HG02610 (cell line): ENCODE measurements at regions not wholly inside any gene's neighbourhood (a gene's known extent, or its start where the extent isn't known, plus 50 kb on each side); places are given as distances from the start of the nearest gene placed in this dataset.

Source experiments
- ATAC-seq: cut with Tn5 transposase; IDR thresholded peaks from one replicate; pipeline ENCODE4 v1.9.1; 2021; ENCODE audit warnings: mild to moderate bottlenecking, moderate library complexity; ENCODE audit not compliant: unreplicated experiment

GRCh38 chr13:99862244-99862643 is 109.3 kb downstream of the ZIC5 start:
- ATAC-seq, result no peak

- no peak for ATAC-seq
Observed at GRCh38 chr13:99861771-99862170, 109.8 kb downstream of the ZIC5 start.

GRCh38 chr13:99860745-99861144 is 110.8 kb downstream of the ZIC5 start:
- no peak for ATAC-seq

- ATAC-seq, result peak; percentile 88
Observed at GRCh38 chr13:99859178-99860177, 112.1 kb downstream of the ZIC5 start.

- no peak for ATAC-seq
Observed at GRCh38 chr13:99857738-99858137, 113.8 kb downstream of the ZIC5 start.

GRCh38 chr13:99855526-99856420 is 115.8 kb downstream of the ZIC5 start:
- no peak for ATAC-seq

GRCh38 chr13:99854366-99854765 is 117.2 kb downstream of the ZIC5 start:
- ATAC-seq, result no peak

- ATAC-seq, result no peak
Observed at GRCh38 chr13:99847318-99847750, 124.2 kb downstream of the ZIC5 start.

GRCh38 chr13:99845161-99845874 is 126.2 kb downstream of the ZIC5 start:
- no peak for ATAC-seq

GRCh38 chr13:99844421-99844820 is 127.1 kb downstream of the ZIC5 start:
- ATAC-seq, result no peak

GRCh38 chr13:99843872-99844271 is 127.7 kb downstream of the ZIC5 start:
- ATAC-seq, result no peak

GRCh38 chr13:99842405-99842804 is 129.2 kb downstream of the ZIC5 start:
- ATAC-seq, result no peak

- no peak for ATAC-seq
Observed at GRCh38 chr13:99836291-99836690, 135.3 kb downstream of the ZIC5 start.

- ATAC-seq, result no peak
Observed at GRCh38 chr13:99835442-99835841, 136.1 kb downstream of the ZIC5 start.

GRCh38 chr13:99834246-99834645 is 137.3 kb downstream of the ZIC5 start:
- ATAC-seq, result no peak

GRCh38 chr13:99832347-99832746 is 139.2 kb downstream of the ZIC5 start:
- no peak for ATAC-seq

- no peak for ATAC-seq
Observed at GRCh38 chr13:99830931-99831330, 140.6 kb downstream of the ZIC5 start.

- no peak for ATAC-seq
Observed at GRCh38 chr13:99829593-99830239, 141.9 kb downstream of the ZIC5 start.

GRCh38 chr13:99829161-99829560 is 142.4 kb downstream of the ZIC5 start:
- no peak for ATAC-seq

- ATAC-seq, result no peak
Observed at GRCh38 chr13:99828735-99829134, 142.8 kb downstream of the ZIC5 start.
